Stimulated activated CD4-positive, alpha-beta T cell treated with anti-CD3 and anti-CD28 coated beads, Interleukin-15, amount 100 ng/mL, for 48 hours (primary cell): ENCODE measurements at regions not wholly inside any gene's neighbourhood (a gene's known extent, or its start where the extent isn't known, plus 50 kb on each side); places are given as distances from the start of the nearest gene placed in this dataset.
A peak's percentile ranks its signal among the peaks of the same experiment; 100 is the strongest.
"Not testable (repeated sequence)": the region's sequence is repeated elsewhere in the genome, so short reads cannot be mapped to it uniquely, and the experiment has no call there.

Experiments used
- DNase-seq, 2 donors: peaks; one replicate each; pipeline ENCODE4 v3.0.0-alpha.2; 2020; ENCODE audit warnings: low read depth in 2 of 2

DNA sequence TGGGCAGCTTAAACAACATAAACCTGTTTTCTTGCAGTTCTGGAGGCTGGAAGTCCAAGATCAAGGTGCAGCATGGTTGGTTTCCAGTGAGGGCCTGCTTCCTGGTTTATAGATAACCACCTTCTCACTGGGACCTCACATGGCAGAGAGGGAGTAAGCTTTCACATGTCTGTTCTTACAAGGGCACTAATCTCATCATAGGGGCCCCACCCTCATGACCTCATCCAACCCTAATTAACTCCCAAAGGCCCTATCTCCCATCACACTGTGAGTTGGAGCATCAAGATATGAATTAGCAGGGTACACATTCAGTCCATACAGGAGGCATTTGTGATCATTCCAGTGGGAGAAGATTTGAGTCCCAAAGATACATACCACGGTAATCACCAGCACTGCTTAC, 50.5 kb upstream of the GRIN2A start:
- DNase-seq = no peak

GRCh38 chr16:10239640-10240039, 57.4 kb upstream of the GRIN2A start:
- DNase-seq = no peak

- no peak for DNase-seq
Observed at GRCh38 chr16:10240854-10241613, 58.8 kb upstream of the GRIN2A start.

DNA sequence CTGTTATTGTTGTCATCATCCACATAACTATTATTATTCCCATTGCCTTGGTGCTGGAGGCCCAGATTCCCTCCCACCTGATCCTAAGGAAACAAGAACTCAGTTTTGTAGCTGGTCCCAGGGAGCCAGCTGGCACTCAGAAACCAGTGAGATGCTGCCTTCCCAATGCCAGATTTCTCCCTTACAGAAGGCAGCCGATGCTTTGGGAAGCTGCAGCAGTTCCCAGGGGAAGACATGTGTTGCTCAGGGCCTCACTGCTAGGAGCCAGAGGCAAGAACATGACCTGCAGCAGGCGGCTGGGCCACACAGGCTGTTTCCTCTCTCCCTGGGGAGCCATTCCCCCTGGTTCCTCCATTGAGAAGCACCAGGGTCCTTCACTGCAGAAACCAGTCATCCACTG, 59.9 kb upstream of the GRIN2A start:
- no peak for DNase-seq

GRCh38 chr16:10242916-10243315, 60.7 kb upstream of the GRIN2A start:
- DNase-seq = no peak

DNA sequence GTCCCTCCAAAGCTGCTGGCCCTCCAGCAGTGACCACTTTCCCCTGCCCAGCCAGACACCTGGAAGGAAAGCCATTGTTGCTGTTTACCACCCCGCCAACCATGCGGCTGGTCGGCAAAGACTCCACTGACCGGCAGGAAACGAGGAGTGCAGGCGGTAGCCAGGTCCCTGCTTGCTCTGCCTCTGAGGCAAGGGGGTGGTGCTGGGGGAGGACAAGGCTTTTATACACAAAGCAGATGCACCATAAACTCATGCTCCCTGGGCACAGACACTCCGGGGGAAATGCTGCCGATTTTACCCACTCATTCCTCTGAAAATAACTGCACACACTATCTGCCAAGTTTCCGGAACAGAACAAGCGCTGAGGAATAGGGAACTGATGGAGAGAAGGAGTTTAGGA, 62.8 kb upstream of the GRIN2A start:
- no peak for DNase-seq

DNA sequence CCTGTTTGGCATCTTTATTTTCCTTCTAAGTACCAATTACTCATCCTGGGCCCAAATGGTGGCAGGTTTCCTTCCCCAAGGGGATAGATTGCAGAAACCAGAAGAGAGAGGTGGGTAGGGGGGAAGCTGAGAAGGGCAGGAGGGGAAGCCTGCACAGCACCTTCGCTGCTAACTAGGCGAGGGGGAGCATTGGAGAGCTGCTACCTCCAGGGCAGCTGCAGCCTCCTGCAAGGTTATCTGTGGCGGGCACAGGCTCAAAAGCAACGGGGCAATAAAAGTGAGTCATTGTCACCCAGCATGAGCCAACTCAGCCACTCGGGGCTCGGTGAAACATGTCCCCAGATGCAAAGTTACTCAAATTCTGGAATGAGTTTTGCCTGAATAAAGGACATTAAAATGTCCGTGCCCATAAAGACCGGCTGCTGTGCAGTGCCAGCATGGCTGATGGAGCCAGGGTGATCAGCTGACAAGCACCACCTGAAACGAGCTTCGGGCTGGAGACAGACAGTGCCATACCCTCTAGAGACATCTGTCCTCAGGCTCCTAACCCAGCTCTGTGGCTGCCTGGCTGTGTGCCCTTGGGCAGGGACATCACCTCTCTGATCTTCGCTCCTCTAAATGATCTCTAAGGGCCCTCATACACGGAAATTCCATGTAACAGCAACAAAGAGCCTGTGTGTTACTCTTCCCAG, 68.1 kb upstream of the GRIN2A start:
- DNase-seq = no peak

DNA sequence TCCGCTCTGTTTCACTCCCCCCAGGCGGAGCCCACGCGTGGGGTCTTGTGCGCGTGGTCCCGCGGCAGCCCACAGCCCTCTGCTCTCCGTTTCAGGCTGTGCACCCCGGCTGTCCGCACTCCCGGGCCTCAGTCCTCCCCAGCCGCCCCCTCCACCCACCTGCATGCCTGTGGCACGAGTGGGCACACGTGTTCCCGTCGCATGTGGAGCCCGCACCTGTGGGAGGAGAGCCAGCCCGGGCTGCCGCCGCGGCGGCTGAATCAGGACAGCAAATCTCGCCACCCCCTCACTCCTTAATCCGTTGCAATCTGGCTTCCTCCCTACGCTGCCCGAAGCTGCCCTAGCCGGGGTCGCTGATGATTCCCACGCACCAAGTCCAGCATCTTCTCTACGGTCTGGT, 69.9 kb upstream of the GRIN2A start:
- no peak for DNase-seq

GRCh38 chr16:10253409-10253808, 71.2 kb upstream of the GRIN2A start:
- DNase-seq = no peak

- no peak for DNase-seq
Observed at GRCh38 chr16:10255728-10256127, 73.5 kb upstream of the GRIN2A start.

DNA sequence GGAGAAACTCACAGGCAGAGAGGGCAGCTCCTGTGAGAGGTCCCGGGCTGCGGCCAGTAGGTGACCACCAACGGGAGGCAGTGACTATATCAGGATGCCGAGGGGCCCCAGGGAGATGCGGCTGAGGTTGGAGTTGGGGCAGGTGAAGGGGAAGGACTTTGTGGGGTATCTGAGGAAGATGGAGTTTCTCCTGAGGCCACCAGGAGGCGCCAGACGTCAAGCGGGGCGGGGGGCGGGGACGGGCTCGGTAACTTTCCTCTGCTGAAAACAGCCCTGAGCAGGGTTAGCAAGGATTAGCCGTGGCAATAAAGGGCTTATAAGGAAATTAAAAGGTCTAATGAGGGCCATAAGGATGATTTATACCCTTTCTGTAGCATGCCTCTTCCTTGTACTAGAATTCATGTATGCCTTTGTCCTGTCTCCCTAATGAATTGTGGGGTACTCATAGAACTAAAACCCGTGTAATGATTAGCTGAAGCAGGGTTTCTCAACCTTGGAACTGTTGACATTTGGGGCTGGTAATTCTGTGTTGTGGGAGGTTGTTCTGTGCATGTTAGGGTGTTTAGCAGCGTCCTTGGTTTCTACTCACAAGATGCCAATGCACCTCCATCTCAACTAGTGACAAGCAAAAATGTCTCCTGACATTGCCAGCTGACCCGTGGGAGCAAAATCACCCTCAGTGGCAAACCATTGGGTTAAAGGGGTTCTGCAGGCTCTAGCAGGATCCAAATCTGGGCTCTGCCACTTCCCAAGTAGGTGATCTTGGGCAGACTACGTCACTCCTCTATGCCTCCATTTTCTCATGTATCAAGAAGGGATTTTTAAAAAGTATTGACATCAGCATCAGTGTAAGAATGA, 74.8 kb upstream of the GRIN2A start:
- DNase-seq = peak; percentile 14 to 15

- DNase-seq = not testable (repeated sequence)
Observed at GRCh38 chr16:10257642-10258251, 75.5 kb upstream of the GRIN2A start.

- not testable (repeated sequence) for DNase-seq
Observed at GRCh38 chr16:10258930-10259603, 76.8 kb upstream of the GRIN2A start.

DNA sequence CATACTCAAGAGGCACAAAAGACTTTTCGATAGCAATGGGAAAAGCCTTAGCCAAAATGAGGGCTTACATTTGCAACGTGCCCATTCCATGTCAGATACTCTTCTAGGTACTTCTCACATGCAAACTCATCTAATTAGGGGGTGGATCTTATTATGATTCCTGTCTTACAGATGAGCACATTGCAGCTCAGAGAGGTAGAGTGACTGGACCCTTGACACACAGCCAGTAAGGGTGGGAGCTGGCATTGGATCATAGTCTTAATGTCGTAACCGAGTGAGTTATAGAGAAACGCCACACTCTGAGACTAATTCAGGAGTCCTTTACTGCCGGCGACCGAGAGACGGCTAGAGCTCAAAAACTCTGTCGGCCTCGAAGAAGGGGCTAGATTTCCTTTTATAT, 78.8 kb upstream of the GRIN2A start:
- no peak for DNase-seq

DNA sequence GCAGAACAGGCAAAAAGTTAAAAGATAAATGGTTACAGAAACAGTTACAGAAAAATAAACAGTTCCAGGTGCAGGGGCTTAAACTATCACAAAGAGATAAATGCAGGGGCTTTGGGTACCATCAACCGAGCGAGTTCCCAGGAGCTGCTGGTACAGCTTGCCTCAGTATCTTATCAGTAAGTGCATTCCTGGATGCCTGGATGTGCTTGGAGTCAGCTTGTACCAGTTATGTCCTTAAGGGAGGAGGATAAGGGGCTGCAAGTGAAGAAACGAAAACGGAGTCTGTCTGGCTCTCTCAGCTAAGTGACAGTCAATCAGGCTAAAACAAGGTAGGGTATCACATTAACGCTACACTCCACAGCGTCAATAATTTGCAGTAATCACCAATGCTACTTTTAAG, 79.3 kb upstream of the GRIN2A start:
- DNase-seq = not testable (repeated sequence)

GRCh38 chr16:10262377-10263132, 80.3 kb upstream of the GRIN2A start:
- DNase-seq = no peak

GRCh38 chr16:10265770-10266615, 83.8 kb upstream of the GRIN2A start:
- DNase-seq = no peak

DNA sequence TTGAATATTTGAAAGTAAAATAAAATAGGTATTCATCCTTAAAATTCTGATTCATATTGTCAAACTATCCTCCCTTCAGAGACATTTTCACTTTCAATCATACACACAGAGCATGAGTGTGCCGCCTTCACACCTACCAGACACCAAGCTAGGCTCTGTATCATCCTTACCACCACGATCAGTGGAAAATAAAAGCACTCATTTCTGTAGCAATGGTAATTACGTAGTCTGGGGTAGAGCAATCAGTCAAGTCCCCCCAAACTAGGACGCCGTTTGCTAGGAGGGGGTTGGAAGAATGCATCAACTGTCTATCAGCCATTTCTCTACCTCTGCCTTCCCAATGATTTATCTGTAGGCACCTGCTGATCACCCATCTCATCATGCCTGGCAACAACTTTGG, 84.6 kb upstream of the GRIN2A start:
- DNase-seq = peak; percentile 23 to 25

- no peak for DNase-seq
Observed at GRCh38 chr16:10269632-10270031, 87.4 kb upstream of the GRIN2A start.
